Kidney epithelial cell (primary cell): ENCODE measurements at regions not wholly inside any gene's neighbourhood (a gene's known extent, or its start where the extent isn't known, plus 50 kb on each side); places are given as distances from the start of the nearest gene placed in this dataset.
"Not testable (repeated sequence)": the region's sequence is repeated elsewhere in the genome, so short reads cannot be mapped to it uniquely, and the experiment has no call there.

Experiments
- DNase-seq: peaks from one replicate; pipeline ENCODE4 v3.0.0-alpha.2; 2010; ENCODE audit warnings: low read depth
- H3K27me3 ChIP-seq: 2 replicates; pipeline ENCODE4 v1.6.0; 2011; ENCODE audit warnings: low read length; ENCODE audit not compliant: control insufficient read depth, insufficient read depth
- H3K36me3 ChIP-seq: 2 replicates; pipeline ENCODE4 v1.5.1; 2011; ENCODE audit warnings: low read length; ENCODE audit not compliant: control insufficient read depth, insufficient read depth
- H3K4me3 ChIP-seq: 2 replicates; pipeline ENCODE4 v1.5.1; 2011; ENCODE audit warnings: low read depth, mild to moderate bottlenecking, control low read depth, low read length
- TF ChIP-seq, protein P1 (sequence below): IDR thresholded peaks from 2 replicates; pipeline ENCODE4 v1.5.1; 2011; ENCODE audit warnings: mild to moderate bottlenecking, moderate library complexity, low read length, control low read depth, inconsistent platforms; ENCODE audit not compliant: insufficient read depth, poor library complexity, severe bottlenecking

- no peak overlapping the region for H3K4me3 ChIP-seq
- DNase-seq, result no peak
- TF ChIP-seq, protein P1, sequence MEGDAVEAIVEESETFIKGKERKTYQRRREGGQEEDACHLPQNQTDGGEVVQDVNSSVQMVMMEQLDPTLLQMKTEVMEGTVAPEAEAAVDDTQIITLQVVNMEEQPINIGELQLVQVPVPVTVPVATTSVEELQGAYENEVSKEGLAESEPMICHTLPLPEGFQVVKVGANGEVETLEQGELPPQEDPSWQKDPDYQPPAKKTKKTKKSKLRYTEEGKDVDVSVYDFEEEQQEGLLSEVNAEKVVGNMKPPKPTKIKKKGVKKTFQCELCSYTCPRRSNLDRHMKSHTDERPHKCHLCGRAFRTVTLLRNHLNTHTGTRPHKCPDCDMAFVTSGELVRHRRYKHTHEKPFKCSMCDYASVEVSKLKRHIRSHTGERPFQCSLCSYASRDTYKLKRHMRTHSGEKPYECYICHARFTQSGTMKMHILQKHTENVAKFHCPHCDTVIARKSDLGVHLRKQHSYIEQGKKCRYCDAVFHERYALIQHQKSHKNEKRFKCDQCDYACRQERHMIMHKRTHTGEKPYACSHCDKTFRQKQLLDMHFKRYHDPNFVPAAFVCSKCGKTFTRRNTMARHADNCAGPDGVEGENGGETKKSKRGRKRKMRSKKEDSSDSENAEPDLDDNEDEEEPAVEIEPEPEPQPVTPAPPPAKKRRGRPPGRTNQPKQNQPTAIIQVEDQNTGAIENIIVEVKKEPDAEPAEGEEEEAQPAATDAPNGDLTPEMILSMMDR, result no peak
- no peaks in the 10 kb centered on the region for H3K36me3 ChIP-seq
- H3K27me3 ChIP-seq, result no peaks in the 10 kb centered on the region
Measured at GRCh38 chr13:62418872-62419271, 1003.2 kb upstream of the PCDH20 start.

DNA sequence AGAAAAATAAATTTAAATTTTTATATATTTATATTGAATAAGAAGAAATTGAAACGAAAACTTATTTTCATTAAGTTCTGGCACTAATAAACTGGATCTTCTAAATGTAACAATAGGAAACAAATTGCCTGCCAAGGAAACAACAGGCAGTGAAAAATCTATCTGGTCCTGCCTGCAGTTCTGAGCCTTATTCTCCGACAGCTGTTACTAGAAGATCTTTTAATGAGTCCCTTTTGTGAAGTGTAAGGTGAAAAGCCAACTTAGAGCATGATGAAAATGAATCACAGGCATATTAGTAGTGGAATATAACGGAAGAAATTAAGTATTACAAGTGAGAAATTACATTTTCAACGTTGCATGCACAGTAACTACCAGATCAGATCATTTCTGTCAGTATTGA, 1002.7 kb upstream of the PCDH20 start:
- no peak for DNase-seq
- TF ChIP-seq, protein P1, result no peak
- Histone ChIP-seq H3K27me3 (no peaks in the 10 kb centered on the region), H3K4me3 (no peak overlapping the region), H3K36me3 (no peaks in the 10 kb centered on the region)

DNA sequence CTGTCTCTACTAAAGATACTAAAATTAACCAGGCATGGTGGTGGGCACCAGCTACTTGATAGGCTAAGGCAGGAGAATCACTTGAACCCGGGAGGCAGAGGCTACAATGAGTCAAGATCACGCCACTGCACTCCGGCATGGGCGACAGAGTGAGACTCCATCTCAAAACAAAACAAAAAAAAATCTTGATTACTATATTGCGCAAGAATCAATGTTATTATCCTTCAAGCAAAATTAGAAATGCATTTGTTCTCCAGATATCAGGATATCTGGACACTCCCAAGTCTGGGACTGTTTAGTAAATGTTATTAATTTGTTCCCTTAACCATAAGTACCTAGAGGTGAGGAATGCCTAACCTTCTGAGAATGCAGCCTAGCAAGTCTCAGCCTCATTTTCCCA, 992.2 kb upstream of the PCDH20 start:
- DNase-seq, result no peak
- no peaks in the 10 kb centered on the region for H3K36me3 ChIP-seq
- no peak overlapping the region for H3K4me3 ChIP-seq
- no peaks in the 10 kb centered on the region for H3K27me3 ChIP-seq
- TF ChIP-seq, protein P1, result no peak

- no peak for DNase-seq
- H3K36me3 ChIP-seq, result no peaks in the 10 kb centered on the region
- H3K27me3 ChIP-seq, result no peaks in the 10 kb centered on the region
- TF ChIP-seq, protein P1, result no peak
- H3K4me3 ChIP-seq, result no peak overlapping the region
Measured at GRCh38 chr13:62388515-62388914, 972.9 kb upstream of the PCDH20 start.

DNA sequence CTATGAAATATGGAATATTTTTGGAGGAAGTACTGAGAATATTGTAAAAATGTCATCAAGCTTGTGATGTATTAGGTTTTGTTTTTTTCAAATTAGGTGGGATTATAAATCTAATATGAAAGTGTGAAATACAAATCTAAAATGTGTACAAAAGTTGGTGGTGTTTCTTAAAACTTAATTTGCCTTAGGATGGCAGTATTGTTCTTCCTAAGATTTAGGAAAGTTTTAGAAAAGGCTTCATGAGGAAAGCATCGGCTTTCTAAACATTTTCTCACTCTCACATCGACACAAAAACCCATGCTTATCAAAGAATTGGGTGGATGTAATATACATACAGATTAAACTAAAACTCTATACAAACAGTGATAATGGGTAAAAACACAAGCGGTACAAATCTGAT, 972.0 kb upstream of the PCDH20 start:
- no peaks in the 10 kb centered on the region for H3K27me3 ChIP-seq
- TF ChIP-seq, protein P1, result no peak
- H3K36me3 ChIP-seq, result no peaks in the 10 kb centered on the region
- H3K4me3 ChIP-seq, result no peak overlapping the region
- no peak for DNase-seq

GRCh38 chr13:62379241-62379640, 963.6 kb upstream of the PCDH20 start:
- not testable (repeated sequence) for H3K27me3 ChIP-seq, H3K4me3 ChIP-seq, H3K36me3 ChIP-seq, DNase-seq

DNA sequence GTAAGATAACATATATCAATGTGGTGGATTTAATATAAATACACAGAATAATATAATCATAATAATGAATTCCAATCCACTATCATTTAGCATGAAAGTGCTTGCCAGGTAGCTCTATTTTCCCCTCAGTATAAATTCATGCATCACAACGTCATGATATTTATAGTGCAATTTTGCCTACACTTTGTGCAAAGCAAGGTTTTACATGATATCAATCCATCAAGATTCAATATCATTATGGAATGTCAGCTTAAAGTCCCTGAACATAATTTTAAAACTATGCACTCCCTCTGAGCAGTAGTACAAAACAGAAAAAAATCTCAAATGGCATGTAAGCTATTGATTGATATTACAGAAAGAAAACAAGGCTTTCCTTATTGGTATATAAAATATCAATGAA, 962.2 kb upstream of the PCDH20 start:
- TF ChIP-seq, protein P1, result no peak
- H3K36me3 ChIP-seq, result no peaks in the 10 kb centered on the region
- no peak for DNase-seq
- H3K27me3 ChIP-seq, result no peaks in the 10 kb centered on the region
- H3K4me3 ChIP-seq, result no peak overlapping the region
